ENCODE measurements at regions not wholly inside any gene's neighbourhood (a gene's known extent, or its start where the extent isn't known, plus 50 kb on each side); places are given as distances from the start of the nearest gene placed in this dataset.

DNA sequence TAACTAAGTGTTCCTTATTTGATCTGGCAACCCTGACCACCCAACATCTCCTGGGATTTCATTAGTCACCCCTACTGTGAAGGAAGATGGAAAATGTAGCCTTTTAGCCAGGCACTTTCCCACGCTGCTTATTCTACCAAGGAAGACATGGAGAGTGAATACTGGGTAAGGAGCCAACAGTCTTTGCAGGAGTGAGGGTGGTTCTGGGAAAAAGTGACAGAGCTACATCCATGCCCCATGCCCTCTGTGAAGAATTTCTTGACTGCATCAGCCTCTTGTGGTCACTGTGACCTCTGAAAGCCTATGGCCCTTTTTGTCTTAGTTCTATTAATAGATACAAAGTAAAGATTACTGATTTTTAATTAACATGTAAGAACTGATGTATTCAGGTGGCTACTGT, 196.0 kb upstream of the EEA1 start:
- Histone ChIP-seq H3K27ac (ENCODE audit: extremely low read depth, low read depth, low read length) (no peak overlapping the region), H3K36me3 (ENCODE audit: control insufficient read depth in 2 of 2, insufficient read depth in 1 of 2, low read length in 2 of 2) (no peaks in the 10 kb centered on the region), H3K4me1 (ENCODE audit: control insufficient read depth, insufficient read depth, low read length) (no peaks in the 10 kb centered on the region), H3K4me3 (ENCODE audit: low read depth, low read length) (no peak overlapping the region), H3K9me3 (ENCODE audit: control insufficient read depth, insufficient read depth, low read depth, low read length) (no peaks in the 10 kb centered on the region)
- TF ChIP-seq ZBTB20 (tag by site-specific recombination; IDR thresholded peaks at IDR 0.05) = no peak
- no peak for TF ChIP-seq ZNF76 (tag by site-specific recombination; IDR thresholded peaks at IDR 0.05; ENCODE audit: borderline replicate concordance, low read depth)
- ChIA-PET POLR2A (no interaction called here), CTCF (interaction anchor here (0.7 kb wide), 1 partner anchor 27 kb away, joined by 3 read pairs; no protein-coding TSS in a partner anchor)

DNA sequence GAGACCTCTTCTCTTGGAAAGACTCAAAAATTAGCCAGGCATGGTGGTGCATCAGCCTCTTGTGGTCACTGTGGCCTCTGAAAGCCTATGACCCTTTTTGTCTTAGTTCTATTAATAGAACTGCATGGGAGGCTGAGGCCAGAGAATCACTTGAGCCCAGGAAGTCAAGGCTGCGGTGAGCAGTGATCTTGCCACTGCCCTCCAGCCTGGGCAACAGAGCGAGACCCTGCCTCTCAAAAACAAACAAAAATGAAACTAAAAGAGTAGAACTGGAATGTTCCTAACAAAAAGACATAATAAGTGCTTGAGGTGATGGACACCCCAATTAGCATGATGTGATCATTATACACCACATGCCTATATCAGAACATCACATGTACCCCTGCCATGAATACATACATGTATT, 197.0 kb upstream of the EEA1 start:
- no peaks in the 10 kb centered on the region for H3K9me3 ChIP-seq (ENCODE audit: control insufficient read depth, insufficient read depth, low read depth, low read length)
- no peak for TF ChIP-seq INSM2 (tag by site-specific recombination; IDR thresholded peaks at IDR 0.05)
- TF ChIP-seq KLF9 (tag by site-specific recombination; IDR thresholded peaks at IDR 0.05; ENCODE audit: low read depth) = no peak
- no peak for TF ChIP-seq SCRT1 (tag by site-specific recombination; IDR thresholded peaks at IDR 0.05; ENCODE audit: borderline replicate concordance)
- no peak for TF ChIP-seq TCF7L2 (IDR thresholded peaks at IDR 0.05; ENCODE audit: borderline replicate concordance, low read depth, low read length)
- no peak for TF ChIP-seq ZEB2 (tag by site-specific recombination; IDR thresholded peaks at IDR 0.05)
- no peaks in the 10 kb centered on the region for H3K36me3 ChIP-seq (ENCODE audit: control insufficient read depth in 2 of 2, insufficient read depth in 1 of 2, low read length in 2 of 2)
- ChIA-PET POLR2A (no interaction called here), CTCF (interaction anchor here (0.6 to 0.7 kb wide), 2 partner anchors 16 to 28 kb away, joined by 3 to 4 read pairs; no protein-coding TSS in a partner anchor)
- no peak overlapping the region for H3K4me3 ChIP-seq (ENCODE audit: low read depth, low read length)
- H3K27ac ChIP-seq (ENCODE audit: extremely low read depth, low read depth, low read length) = no peak overlapping the region
- H3K4me1 ChIP-seq (ENCODE audit: control insufficient read depth, insufficient read depth, low read length) = no peaks in the 10 kb centered on the region

- Histone ChIP-seq H3K4me3 (ENCODE audit: low read depth, low read length) (no peak overlapping the region), H3K4me1 (ENCODE audit: control insufficient read depth, insufficient read depth, low read length) (no peaks in the 10 kb centered on the region), H3K9me3 (ENCODE audit: control insufficient read depth, insufficient read depth, low read depth, low read length) (no peaks in the 10 kb centered on the region), H3K36me3 (ENCODE audit: control insufficient read depth in 2 of 2, insufficient read depth in 1 of 2, low read length in 2 of 2) (no peaks in the 10 kb centered on the region), H3K27ac (ENCODE audit: extremely low read depth, low read depth, low read length) (no peak overlapping the region)
- ChIA-PET CTCF (no interaction called here), POLR2A (no interaction called here)
- no peak for TF ChIP-seq ZNF221 (tag by site-specific recombination; IDR thresholded peaks at IDR 0.05; ENCODE audit: borderline replicate concordance)
- TF ChIP-seq ZSCAN4 (tag by site-specific recombination; IDR thresholded peaks at IDR 0.05) = no peak
- TF ChIP-seq PATZ1 (tag by site-specific recombination; IDR thresholded peaks at IDR 0.05) = no peak
- TF ChIP-seq ZNF433 (tag by site-specific recombination; IDR thresholded peaks at IDR 0.05; ENCODE audit: low read depth) = no peak
- no peak for TF ChIP-seq ZBTB6 (tag by site-specific recombination; IDR thresholded peaks at IDR 0.05)
- TF ChIP-seq ZNF121 (tag by site-specific recombination; IDR thresholded peaks at IDR 0.05) = no peak
- no peak for TF ChIP-seq ZNF211 (tag by site-specific recombination; IDR thresholded peaks at IDR 0.05; ENCODE audit: low read depth)
- no peak for TF ChIP-seq ZNF514 (tag by site-specific recombination; IDR thresholded peaks at IDR 0.05)
- no peak for TF ChIP-seq ATF2 (tag by site-specific recombination; IDR thresholded peaks at IDR 0.05; ENCODE audit: low read depth)
- no peak for TF ChIP-seq ZBTB48 (tag by site-specific recombination; IDR thresholded peaks at IDR 0.05)
- TF ChIP-seq BCL11B (tag by site-specific recombination; IDR thresholded peaks at IDR 0.05; ENCODE audit: low read depth) = no peak
- TF ChIP-seq PRDM6 (tag by site-specific recombination; IDR thresholded peaks at IDR 0.05) = no peak
- no peak for TF ChIP-seq ZNF596 (tag by site-specific recombination; IDR thresholded peaks at IDR 0.05)
- TF ChIP-seq ZNF548 (tag by site-specific recombination; IDR thresholded peaks at IDR 0.05) = no peak
Measured at GRCh38 chr12:93127107-93127560, 198.0 kb upstream of the EEA1 start.

All from HEK293 (cell line).